ENCODE measurements at regions not wholly inside any gene's neighbourhood (a gene's known extent, or its start where the extent isn't known, plus 50 kb on each side); places are given as distances from the start of the nearest gene placed in this dataset.
"Not testable (repeated sequence)": the region's sequence is repeated elsewhere in the genome, so short reads cannot be mapped to it uniquely, and the experiment has no call there.

DNA sequence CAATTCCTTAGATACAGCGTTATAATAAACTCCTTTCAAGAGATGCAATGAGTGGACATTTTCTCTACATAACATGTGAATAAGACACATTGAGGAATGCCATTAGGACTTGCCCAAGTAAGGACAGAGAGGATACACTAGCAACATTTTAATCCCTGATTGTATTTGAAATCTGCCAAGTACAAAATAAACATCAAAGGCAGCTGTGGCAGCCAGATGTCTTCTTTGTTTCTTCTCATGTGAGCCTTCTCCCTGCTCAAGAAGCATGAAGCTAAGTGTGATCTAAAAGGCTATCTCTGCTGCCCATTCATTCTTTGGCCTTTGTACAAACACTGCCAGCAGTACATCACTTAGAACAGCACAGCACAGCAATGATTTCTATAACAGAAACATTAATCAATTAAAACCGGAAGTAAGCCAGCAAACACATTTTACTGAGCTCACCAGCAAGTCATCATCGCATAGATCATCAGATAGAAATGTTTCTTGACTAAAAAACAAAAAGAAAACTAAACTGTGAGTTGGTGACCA is 364.0 kb downstream of the CNTN6 start:
- peak; percentile 3 for DNase-seq

DNA sequence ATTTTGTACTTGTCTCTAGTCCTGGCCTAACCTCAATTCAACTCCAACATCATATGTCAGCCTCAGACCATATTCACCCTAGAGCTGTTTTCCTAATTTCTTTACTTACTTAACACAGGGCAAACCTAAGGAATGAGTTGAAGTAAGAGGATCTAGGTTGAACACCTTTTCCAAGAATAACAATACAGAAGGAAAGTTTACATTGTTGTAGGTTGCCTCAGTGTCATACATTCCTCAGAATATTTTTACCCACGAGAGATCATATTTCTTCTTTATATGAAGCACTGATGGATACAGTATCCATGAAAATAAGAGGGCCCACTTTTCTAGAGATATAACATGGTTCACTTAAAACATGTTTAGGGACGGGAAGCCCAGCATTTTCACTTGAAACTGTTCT is 369.5 kb downstream of the CNTN6 start:
- no peak for DNase-seq

DNA sequence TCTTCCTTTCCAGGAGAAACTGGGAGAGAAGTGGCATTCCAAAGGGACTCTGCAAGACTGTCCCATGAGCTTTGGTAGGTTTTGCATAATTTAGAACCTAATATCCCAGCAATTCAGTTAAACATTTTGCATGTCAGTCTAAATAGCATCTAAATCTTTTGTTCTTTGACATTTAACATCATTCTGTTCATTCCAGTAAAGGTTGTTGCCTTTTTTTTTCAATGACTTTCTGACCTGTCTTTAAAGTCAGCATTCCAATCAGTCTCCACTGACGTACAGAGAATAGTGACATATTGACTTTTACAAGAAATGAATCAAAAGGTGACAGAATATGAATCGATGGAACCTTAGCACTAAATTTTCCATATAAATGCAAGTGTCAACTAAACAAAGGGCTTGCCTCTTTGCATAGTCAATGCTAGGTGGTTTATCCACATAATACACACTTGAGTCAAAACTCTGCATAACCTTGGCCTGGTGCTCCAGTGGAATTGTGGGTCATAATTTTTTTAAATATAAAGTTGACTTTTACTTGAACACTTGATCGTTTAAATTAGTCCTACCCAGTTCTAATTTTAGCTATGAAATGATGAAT is 370.1 kb downstream of the CNTN6 start:
- DNase-seq, result no peak

DNA sequence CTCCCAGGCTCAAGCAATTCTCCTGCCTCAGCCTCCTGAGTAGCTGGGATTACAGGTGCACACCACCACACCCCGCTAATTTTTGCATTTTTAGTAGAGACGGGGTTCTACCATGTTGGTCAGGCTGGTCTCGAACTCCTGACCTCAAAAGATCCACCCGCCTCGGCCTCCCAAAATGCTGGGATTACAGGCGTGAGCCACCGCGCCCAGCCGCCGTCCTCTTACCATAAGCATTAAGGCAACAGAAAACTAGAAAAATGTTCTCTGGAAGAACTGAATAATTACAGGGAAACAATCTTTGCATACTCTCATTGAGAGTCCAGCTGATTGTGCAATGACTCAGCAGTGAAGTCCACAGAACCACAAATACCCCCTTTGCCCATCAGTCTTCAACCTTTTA is 372.3 kb downstream of the CNTN6 start:
- not testable (repeated sequence) for DNase-seq

GRCh38 chr3:1468145-1468544 is 375.3 kb downstream of the CNTN6 start:
- no peak for DNase-seq

DNA sequence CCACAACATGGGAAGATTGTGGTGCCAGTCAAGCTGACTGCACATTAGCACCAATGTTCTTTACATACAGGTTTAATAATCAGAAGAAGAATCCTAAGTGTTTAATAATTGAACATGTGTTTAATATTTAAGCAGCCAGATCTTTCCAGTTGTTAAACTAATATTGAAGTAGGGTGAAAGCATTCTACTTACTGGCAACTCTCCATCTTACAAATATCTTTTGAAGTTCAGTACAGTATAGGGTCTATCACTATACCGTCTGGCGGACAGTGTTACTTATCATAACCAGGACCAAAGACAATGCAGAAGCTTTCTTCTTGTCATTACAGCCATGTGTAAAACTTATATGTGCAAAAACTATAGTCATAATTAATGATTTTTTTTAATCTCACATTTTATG is 376.4 kb downstream of the CNTN6 start:
- DNase-seq, result no peak

DNA sequence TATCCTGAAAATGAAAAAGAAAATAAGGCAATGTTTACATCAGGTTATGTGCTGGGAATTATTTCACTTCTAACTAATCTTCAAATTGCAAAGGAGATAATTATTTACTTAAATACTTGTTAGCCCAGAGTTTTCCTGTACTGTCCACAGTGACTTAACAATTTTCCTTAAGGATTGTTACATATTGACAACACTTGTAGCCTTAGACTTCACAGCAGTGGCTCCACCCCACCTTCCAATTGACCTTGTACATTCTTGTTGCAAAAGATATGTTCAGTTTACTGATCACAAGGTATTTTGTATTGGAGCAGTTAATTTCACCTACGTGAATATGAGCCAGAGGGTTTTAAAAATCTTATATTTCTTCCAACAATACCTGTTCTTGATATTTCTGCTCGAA is 376.9 kb downstream of the CNTN6 start:
- no peak for DNase-seq

GRCh38 chr3:1477669-1478068 is 384.8 kb downstream of the CNTN6 start:
- DNase-seq, result no peak

DNA sequence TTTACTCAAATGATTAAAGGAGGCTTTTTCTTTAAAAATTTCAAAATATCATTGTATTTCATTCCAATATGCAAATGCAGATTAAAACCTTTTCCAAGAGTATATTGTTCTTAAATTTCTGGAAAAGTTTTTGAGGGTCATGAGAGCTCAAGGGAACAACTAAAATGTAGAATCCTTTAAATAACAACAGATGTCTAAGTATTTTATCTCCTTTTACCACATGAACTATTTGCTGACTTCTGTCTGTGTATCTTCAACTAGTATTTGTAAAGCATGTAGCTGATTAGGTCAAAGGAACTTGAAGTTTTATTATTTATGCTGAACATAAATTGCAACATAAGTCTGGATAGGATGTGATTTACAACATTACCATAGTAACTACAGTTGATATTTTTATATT is 402.6 kb downstream of the CNTN6 start:
- DNase-seq, result no peak

DNA sequence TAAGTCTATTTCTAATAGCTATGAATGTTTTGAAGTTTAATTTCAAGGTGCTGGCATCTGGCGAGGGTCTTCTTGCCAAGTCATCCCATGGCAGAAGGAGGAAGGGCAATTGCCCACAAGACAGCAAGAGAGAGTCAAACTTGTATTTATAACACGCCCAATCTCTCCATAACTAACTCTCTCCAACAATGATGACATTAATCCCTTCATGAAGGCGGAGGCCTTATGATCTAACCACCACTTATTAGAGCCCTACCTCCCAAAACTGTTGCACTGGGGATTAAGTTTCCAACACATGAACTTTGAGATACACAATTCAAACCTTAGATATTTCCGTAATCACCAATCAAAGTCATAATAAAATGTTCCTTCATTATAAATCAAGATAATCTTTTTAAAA is 406.9 kb downstream of the CNTN6 start:
- no peak for DNase-seq

DNA sequence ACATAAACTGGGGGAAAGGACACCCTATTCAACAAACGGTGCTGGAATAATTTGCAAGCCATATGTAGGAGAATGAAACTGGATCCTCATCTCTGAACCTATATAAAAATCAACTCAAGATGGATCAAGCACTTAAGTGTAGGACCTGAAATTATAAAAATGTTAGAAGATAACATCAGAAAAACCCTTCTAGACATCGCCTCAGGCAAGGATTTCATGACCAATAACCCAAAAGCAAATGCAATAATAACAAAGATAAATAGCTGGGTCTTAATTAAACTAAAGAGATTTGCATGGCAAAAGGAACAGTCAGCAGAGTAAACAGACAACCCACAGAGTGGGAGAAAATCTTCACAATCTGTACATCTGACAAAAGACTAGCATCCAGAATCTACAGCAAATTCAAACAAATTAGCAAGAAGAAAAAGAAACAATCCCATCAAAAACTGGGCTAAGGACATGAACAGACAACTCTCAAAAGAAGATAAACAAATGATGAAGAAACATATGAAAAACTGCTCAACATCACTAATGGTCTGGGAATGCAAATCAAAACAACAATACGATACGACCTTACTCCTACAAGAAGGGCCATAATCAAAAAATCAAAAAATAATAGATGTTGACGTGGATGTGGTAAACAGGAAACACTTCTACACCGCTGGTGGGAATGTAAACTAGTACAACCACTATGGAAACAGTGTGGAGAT is 408.7 kb downstream of the CNTN6 start:
- DNase-seq, result no peak

- no peak for DNase-seq
Observed at GRCh38 chr3:1506090-1506489, 413.3 kb downstream of the CNTN6 start.

DNA sequence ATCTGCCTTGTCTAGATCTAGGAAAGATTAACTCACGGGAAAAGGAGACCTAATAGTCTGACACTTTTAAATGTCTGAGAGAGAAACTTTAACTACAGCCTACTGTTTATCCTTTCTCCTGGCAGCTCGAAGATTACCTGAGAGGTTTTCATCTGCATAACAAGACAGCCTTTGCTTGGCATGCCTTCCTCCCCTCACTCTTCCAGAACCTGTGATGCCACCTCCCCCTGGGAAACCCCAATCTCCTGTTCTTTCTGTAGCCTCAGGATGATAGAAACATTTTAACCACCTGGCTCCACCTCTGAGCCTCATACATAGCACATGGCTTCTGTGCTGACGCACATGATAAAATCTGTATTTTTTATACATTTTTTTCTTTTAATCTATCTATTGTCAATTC is 420.8 kb downstream of the CNTN6 start:
- no peak for DNase-seq

GRCh38 chr3:1515882-1516281 is 423.1 kb downstream of the CNTN6 start:
- DNase-seq, result peak; percentile 8

DNA sequence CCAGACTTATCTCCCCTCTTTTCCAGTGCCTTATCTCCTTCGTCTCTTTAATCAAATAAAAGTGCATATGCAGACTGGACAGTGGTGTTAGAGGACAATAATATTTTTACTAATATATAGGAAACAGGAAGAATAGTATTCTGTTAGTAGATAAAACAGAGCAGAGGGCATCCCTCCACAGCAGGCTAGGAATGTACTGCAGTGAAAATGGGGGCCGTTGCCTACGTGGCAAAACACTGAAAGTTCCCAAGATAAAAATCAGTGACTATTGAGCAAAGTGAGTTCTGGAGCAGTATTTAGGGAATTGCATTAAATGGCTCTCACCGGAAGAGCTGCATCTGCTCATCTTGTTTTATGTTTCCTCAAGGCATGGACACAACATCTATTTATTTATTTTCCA is 435.0 kb downstream of the CNTN6 start:
- DNase-seq, result no peak

GRCh38 chr3:1528621-1529020 is 435.8 kb downstream of the CNTN6 start:
- DNase-seq, result no peak

DNA sequence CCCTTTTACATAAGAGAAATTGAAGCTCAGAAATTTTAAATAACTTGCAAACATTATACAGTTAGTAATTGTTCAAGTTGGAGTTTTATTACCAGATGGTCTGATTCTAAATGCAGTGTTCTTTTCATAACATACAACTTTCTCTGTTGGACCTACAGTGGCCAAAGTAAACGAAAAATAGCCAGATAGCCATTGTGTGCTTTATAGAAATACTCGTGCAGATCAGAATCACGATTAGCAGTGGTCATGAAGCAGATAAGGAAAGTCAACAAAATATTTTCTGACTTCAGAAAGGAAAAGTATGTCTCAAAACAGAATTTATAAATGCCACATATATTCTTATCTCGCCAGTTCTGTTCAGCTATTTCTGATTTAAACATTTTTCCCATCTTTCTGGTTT is 436.9 kb downstream of the CNTN6 start:
- no peak for DNase-seq

DNA sequence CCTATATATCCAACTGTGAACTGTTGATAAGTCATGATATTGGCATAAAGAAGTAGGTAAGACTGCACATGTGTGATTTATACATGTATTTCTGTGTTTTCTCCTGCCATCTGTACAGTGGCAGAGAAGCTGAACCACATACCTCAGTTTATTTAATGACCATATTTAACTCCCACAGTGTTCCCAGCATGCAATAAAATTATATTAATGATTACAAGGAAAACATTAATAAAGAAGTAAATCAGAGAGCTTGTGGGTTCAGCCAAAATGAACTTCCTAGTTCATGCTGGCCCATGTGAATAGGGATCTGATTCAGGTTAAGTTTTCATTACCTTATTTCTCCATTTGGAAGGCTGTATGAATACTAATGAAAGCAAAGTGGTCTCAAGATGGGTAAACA is 439.2 kb downstream of the CNTN6 start:
- no peak for DNase-seq

DNA sequence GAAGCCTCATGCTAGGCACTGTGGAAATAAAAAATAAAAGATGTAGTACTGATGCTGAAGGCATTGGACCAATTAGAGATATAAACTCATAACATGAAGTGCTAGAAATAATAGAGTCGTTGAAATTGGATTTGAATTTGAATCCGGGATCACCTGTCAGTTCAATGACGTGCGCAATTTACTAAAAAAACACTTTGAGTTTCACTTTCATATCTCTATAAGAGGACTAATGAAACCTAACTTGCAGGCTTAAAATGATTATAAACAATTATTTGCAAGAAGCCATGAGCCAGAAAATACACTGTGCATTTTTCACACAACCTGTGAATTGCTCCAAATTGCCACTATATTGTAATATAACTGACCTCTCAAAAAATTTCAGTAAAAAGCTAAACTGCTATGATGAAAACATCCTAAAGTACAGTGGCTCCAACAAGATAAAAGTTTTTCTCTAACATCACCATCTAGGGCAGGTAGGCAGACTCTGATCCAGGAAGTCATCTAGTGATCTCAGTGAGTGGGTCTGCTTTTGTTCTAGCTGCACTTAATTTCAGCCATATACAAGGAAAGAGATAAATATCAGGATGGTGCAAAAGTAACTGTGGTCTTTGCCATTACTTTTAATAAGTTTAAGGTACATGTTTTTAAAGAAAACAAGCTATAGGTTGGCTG is 440.2 kb downstream of the CNTN6 start:
- DNase-seq, result no peak

- DNase-seq, result no peak
Observed at GRCh38 chr3:1533763-1534162, 440.9 kb downstream of the CNTN6 start.

- DNase-seq, result no peak
Observed at GRCh38 chr3:1534252-1534651, 441.4 kb downstream of the CNTN6 start.

- no peak for DNase-seq
Observed at GRCh38 chr3:1535361-1535760, 442.5 kb downstream of the CNTN6 start.

GRCh38 chr3:1540686-1541085 is 447.9 kb downstream of the CNTN6 start:
- no peak for DNase-seq

DNA sequence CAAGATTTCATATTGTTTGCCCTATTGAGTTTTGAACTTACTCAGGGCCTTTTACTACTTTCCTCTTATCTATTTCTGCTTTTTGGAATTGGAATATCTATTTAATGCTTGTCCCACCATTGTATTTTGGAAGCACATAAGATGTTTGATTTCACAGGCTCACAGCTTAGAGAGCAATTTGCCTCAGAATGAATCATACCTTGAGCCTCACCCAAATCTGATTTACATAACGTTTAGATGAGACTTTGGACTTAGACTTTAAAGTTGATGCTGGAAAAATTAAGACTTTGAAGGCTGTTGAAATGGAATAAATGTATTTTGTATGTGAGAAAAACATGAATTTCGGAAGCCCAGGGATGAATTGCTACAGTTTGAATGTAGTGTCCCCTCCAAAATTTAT is 458.9 kb downstream of the CNTN6 start:
- no peak for DNase-seq
